CD4-positive, alpha-beta T cell treated with Interleukin-10 for 1 hour (primary cell): ENCODE measurements at regions not wholly inside any gene's neighbourhood (a gene's known extent, or its start where the extent isn't known, plus 50 kb on each side); places are given as distances from the start of the nearest gene placed in this dataset.

ENCODE experiments used
- DNase-seq: peaks from one replicate; pipeline ENCODE4 v3.0.0-alpha.2; 2020

DNA sequence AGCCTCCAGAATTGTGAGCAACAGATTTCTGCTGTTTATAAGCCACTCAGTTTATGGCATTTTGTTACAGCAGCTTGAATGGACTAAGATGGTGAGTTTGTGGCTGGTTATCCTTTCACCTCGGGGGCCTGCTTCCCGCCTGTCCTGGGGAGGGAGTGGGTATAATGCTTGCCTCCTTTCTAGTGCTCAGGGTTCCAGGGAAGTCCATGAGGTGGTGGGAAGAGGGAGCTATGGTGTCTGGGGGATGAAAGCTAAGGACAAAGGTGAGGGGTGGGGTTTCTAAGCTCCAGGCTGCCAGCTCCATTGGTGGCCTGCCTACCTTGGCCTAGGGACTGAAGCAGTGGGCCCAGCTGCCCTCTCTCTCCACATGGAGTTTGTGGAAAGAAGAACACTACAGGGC is 50.2 kb upstream of the SDK2 start:
- no peak for DNase-seq

DNA sequence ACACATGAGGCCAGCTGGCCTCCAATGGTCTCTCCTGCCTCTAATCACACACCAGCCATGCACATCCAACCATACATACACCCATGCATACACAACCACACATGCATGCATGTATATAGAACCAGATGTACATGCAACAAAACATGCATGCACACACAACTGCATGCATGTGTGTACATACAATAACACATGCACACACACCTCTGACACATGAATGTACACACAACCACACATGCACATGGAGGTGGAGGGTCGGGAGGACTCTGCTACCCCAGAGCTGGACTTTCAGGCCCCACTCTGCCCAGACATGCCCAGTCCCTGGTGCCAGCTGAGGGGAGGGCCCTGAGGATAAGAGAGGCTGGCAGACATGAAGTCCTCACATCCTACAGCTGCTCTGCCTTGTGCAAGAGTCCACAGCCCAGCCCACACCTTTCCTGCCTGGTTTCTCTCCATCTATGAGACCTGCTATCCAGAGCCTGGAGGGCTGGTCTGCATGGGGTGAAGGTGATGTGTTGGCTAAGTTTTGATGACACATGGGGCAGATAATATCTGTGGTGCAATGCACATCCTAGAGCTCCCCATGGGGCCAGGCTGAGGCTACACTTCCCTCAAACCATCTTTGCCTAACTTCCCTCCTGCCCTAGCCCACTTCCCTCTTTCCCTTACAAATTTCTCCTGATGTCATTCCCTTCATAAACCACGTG is 50.9 kb upstream of the SDK2 start:
- DNase-seq: no peak

- DNase-seq: no peak
Observed at GRCh38 chr17:73696251-73696650, 52.0 kb upstream of the SDK2 start.

DNA sequence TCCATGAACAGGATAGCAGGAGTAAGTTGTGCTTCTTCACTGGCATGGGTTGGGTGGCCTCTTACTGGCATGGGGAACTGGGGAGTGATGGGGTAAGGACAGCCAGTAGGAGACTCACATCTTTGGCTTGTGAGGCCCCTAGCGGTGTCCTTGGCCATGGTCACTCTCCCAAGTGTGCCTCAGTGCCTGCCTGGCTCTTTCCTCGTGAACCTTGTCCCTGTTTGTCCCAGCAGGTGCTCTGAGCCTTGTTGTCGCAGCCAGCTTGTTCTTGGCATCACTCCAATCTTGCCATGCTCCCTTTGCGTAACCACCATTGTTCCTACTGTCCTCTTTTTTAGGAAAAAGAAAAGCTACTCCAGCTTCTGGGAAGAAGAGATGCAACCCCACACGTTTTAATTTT is 53.6 kb upstream of the SDK2 start:
- no peak for DNase-seq

- no peak for DNase-seq
Observed at GRCh38 chr17:73698966-73699365, 54.7 kb upstream of the SDK2 start.

GRCh38 chr17:73701701-73702100 is 57.5 kb upstream of the SDK2 start:
- no peak for DNase-seq

DNA sequence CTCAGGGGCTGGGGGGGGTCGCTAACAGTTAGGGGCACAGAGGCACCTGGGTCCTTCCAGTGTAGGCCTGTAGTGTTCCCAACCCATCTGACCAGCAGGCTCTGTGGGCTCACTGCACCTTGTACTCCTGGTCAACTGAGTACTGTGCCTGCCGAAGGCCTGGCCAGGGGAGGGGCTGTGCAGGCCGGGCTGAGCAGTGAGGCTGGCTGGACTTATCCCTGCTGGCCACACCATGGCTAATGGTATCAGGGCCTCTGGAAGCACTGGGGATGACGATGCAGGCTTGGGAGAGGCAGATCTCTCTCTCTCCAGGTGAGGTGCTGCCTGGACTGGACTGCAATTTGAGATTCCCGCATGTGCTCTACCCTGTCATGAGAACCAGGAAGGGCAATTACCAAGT is 58.9 kb upstream of the SDK2 start:
- no peak for DNase-seq

DNA sequence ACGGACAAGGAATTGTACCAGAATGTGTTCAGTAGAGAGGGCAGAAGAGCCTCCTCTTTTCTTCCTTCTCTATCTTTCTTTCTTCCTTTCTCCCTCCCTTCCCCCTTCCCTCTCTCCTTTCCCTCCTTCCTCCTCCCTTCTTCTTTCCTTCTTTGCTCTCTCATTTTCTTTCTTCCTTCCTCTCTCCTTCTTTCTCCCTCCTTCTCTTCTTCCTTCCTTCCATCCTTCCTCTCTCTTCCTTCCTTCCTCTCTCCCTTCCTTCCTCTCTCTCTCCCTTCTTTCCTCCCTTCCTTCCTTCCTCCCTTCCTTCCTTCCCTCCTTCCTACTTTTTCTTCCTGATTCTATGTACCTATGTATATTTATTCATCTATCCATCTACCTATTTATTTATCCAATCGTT is 59.7 kb upstream of the SDK2 start:
- DNase-seq: no peak

DNA sequence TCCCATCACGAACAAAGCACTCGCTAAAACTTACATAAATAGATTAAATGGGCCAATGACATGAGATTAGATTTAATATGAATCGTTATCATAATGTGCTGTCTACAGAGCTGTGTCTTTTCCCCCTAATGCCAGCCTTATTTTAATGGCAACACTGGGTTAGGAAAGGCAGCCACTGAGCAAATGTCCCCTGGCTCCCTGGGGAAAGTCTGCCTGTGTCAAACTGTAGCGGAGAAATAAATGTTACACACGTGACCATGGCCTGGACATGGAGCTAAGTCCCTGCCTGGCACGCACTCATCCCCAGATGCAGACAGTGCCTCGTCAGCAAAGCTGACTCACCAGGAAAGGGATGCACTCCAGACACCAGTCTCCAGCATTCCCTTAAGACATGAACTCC is 61.3 kb upstream of the SDK2 start:
- no peak for DNase-seq

GRCh38 chr17:73706428-73706827 is 62.2 kb upstream of the SDK2 start:
- DNase-seq: no peak

DNA sequence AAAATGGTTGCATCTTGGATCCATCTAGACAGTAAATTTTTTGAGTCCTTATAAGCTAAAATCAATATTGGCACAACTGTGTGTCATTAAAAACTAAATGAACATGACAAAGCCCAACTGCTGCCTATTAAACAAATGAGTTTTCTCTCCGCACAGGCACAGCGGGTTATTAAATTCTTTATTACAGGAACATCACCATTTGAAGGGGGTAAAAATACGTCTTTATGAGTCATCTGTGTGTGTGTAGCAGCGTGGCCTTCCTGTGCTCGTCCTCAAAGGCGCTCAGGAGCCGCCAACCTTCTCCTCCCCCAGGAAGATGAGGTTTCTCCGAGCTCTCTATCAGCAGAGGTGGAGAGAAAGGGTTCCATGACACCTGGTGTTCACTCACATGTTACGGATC is 62.6 kb upstream of the SDK2 start:
- DNase-seq: no peak

DNA sequence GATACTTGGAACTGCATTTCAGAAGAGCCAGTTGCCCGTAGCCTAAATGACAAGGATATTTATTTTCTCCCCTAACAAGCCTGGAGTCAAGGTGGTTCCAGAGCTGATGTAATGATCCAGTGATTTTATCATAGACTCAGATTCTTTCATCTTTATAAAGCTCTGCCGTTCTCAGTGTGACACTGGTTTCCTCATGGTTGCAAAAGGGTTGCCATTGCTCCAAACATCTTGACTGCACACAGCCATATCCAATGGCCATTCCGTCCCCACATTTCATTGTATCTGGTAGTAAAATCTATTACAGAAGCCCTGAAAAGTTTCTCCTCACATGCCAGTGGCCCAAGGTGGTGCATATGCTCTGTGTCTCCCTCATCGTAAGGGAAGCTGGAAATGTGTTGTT is 63.1 kb upstream of the SDK2 start:
- no peak for DNase-seq

DNA sequence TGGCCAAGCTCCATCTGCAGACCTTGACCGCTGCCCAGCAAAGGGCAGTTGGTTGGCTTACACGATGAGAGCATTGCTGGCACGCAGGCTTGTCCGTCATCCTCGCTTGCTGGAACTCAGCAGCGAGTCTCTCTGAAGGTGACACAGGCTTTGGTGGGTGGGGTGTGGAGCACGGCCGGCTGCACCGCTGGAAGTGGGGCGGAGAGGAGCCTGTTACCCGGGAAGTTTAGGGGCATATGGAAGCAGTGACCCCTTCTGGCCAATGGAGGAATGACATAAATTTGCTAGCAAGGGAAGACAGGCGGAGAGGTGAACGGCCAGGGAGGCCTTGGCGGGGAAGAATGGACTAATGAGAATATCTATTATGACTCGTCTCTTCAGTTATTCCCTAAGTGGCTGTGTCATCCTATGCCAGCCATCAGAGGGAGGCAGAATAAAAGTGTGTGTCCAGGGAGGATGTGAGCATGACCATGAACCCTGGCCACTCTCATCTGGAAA is 65.9 kb upstream of the SDK2 start:
- DNase-seq: peak; percentile 67

GRCh38 chr17:73711184-73711583 is 66.9 kb upstream of the SDK2 start:
- no peak for DNase-seq

DNA sequence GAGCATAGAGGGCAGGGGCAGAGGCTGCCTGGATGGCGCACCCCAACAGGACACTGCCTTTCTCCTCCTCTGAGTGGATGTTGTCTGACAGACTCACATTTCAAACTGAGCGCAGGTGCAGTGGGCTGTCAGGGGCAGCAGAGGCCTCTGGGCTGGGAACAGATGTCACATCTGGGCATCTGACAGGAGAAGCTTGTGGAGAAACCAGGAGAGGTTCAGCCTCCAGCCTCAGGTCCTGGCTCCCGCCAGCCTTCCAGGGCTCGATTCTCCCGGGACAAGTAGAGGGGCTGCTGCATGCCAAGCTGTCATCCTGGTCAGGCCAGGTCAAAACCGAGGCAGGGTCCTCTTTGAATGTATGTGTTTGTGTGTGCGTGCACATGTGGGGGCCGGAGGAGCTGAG is 67.7 kb upstream of the SDK2 start:
- DNase-seq: no peak

DNA sequence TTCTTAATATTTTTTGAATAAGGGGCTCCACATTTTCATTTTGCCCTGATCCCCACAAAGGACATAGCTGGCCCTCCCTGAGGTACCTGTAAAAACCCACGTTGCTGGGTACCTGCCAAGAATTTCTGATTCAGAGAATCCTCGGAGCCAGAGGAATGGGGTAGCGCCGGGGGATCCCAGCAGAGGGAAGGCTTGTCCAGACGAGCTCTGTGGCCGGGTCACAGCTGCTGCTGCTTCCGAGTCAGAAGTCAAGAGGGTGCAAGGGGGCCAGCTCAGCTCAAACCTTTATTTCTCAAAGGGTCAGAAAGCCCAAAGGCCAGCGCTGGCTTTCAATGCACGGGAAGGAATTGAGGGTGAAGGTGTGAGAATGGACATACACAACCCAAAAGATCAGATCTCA is 68.9 kb upstream of the SDK2 start:
- DNase-seq: no peak

- DNase-seq: no peak
Observed at GRCh38 chr17:73715769-73716168, 71.5 kb upstream of the SDK2 start.

DNA sequence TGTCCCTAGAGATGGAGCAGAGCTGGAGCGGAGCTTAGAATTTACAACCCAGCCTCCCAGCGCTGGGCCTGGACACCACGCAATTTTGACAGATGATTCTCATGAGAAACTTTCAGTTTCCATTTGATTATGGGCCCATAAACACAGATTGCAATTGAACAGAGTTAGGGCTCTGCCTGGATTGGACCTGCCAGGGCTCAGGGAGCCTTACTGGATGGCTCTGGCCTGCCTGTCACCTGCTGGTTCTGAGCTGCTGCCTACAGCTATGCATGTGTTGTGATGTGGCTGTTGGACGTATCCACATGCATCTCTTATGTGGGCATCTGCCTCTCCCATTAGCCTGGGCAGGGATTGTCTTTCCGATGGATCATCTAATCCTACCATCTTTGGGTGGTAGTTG is 73.4 kb upstream of the SDK2 start:
- DNase-seq: no peak

DNA sequence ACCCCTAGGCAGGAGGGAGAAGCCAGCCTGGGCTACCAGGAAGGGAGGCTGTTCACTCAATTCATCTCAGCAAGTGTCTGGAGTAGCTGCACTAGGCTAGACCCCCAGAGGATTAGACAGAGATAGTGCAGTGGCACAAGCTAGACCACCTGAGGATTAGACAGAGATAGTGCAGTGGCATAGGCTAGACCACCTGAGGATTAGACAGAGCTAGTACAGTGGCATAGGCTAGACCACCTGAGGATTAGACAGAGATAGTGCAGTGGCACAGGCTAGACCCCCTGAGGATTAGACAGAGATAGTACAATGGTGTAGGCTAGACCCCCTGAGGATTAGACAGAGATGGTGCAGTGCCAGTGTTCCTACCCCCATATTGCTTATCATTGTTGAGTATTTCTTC is 74.1 kb upstream of the SDK2 start:
- no peak for DNase-seq

DNA sequence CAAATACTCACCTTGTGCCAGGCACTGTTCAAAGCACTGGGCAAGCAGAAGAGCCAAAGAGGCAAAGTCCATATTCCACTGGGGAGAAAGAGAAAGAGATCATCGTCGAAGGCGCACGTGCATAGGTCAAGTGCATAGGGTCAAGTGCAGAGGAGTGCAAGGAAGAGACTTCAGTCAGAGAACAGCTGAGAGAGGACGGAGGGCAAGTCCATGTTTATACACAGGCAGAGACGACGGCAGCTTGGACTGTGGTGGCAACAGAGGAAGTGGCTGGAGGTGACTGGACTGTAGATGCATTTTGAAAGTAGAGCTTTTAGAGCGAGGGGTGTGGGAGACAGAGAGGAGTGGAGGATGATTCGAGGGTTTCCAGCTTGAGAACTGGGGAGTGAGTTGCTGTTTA is 74.7 kb upstream of the SDK2 start:
- no peak for DNase-seq

DNA sequence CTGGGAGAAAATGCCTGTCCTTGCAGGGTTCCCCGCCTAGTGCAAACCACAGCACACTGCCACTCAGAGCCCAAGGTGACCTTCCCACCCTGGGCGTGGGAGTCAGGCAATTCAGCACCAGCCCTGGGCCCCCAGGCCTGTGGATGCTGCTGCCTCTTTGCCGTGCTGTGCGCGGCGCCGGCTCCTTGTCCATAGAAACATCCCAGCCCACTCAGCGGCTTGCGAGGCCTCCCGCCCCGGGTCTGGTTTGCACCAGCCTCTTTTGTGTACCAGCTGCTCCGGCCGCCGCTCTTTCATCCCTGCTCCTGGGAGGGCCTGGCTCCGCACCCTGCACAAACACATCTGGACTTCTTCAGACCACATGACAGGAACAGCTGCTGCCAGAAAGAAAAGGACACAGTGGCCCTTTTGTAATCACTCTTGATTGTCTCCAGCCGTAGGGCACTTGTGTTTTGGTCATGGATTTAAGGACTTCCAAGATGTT is 75.4 kb upstream of the SDK2 start:
- no peak for DNase-seq

- DNase-seq: no peak
Observed at GRCh38 chr17:73720187-73720834, 76.1 kb upstream of the SDK2 start.

- DNase-seq: peak; percentile 46
Observed at GRCh38 chr17:73722165-73722564, 77.9 kb upstream of the SDK2 start.

GRCh38 chr17:73723317-73723716 is 79.1 kb upstream of the SDK2 start:
- no peak for DNase-seq

- DNase-seq: no peak
Observed at GRCh38 chr17:73724341-73724740, 80.1 kb upstream of the SDK2 start.
